ENCODE measurements at regions not wholly inside any gene's neighbourhood (a gene's known extent, or its start where the extent isn't known, plus 50 kb on each side); places are given as distances from the start of the nearest gene placed in this dataset.
"Not testable (repeated sequence)": the region's sequence is repeated elsewhere in the genome, so short reads cannot be mapped to it uniquely, and the experiment has no call there.

- DNase-seq, result no peak
Observed at GRCh38 chr20:1809611-1810510, 85.3 kb upstream of the SIRPA start.

GRCh38 chr20:1809131-1809572 is 86.1 kb upstream of the SIRPA start:
- DNase-seq, result no peak

GRCh38 chr20:1808101-1808500 is 87.1 kb upstream of the SIRPA start:
- DNase-seq, result no peak

GRCh38 chr20:1807394-1807793 is 87.8 kb upstream of the SIRPA start:
- DNase-seq, result no peak

- no peak for DNase-seq
Observed at GRCh38 chr20:1806456-1806855, 88.8 kb upstream of the SIRPA start.

GRCh38 chr20:1805816-1806215 is 89.4 kb upstream of the SIRPA start:
- no peak for DNase-seq

GRCh38 chr20:1805161-1805581 is 90.0 kb upstream of the SIRPA start:
- DNase-seq, result no peak

- DNase-seq, result no peak
Observed at GRCh38 chr20:1804554-1804956, 90.7 kb upstream of the SIRPA start.

GRCh38 chr20:1803932-1804501 is 91.2 kb upstream of the SIRPA start:
- DNase-seq, result no peak

GRCh38 chr20:1803061-1803931 is 91.9 kb upstream of the SIRPA start:
- no peak for DNase-seq

- DNase-seq, result no peak
Observed at GRCh38 chr20:1802385-1803060, 92.7 kb upstream of the SIRPA start.

- no peak for DNase-seq
Observed at GRCh38 chr20:1801929-1802306, 93.3 kb upstream of the SIRPA start.

- no peak for DNase-seq
Observed at GRCh38 chr20:1801225-1801928, 93.8 kb upstream of the SIRPA start.

- DNase-seq, result no peak
Observed at GRCh38 chr20:1800777-1801176, 94.4 kb upstream of the SIRPA start.

GRCh38 chr20:1800180-1800579 is 95.0 kb upstream of the SIRPA start:
- no peak for DNase-seq

- DNase-seq, result not testable (repeated sequence)
Observed at GRCh38 chr20:1799746-1800145, 95.5 kb upstream of the SIRPA start.

- DNase-seq, result no peak
Observed at GRCh38 chr20:1798982-1799381, 96.2 kb upstream of the SIRPA start.

- DNase-seq, result no peak
Observed at GRCh38 chr20:1793821-1794220, 101.4 kb upstream of the SIRPA start.

GRCh38 chr20:1792274-1792673 is 102.9 kb upstream of the SIRPA start:
- no peak for DNase-seq

- no peak for DNase-seq
Observed at GRCh38 chr20:1790386-1790785, 104.8 kb upstream of the SIRPA start.

GRCh38 chr20:1788044-1788443 is 107.2 kb upstream of the SIRPA start:
- DNase-seq, result no peak

GRCh38 chr20:1786486-1786885 is 108.7 kb upstream of the SIRPA start:
- no peak for DNase-seq

All from NCI-H510A (cell line).